ENCODE measurements at regions not wholly inside any gene's neighbourhood (a gene's known extent, or its start where the extent isn't known, plus 50 kb on each side); places are given as distances from the start of the nearest gene placed in this dataset.

DNA sequence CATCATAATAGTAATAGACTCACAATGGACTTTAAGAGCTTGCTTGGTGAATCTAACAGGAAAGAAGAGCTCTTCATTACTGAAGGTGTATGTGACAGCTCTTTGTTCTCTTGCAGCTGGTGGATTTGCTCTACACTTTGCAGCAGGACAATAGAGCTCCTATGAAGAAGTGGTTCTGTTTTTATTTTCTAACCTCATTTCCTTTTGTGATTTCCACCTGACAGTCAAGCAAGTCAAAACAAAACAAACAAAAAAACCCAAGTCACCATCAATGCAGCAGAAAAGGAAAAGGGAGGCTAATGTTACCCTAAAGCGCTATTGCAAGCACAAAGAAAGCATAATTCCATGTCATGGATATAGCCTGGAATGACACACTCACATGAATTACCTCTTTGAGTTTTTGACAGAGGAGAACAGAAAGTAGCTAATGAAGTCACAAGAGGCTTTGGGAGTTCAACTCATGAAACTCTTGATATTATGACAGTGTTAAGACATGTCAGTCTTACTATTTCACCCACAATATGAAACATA is 1188.1 kb downstream of the EPHA7 start (continued):
- TF ChIP-seq ZNF217 (IDR thresholded peaks at IDR 0.05) = peak; percentile 85; the same call in 1 of the 2 replicates
- TF ChIP-seq TAF1 (IDR thresholded peaks at IDR 0.05; ENCODE audit: borderline replicate concordance, low read depth, low read length) = no peak
- peak in 1 of 2 experiments; percentile 90; a peak in 1 of 4 replicates for TF ChIP-seq ETV6 (conservative IDR thresholded peaks at IDR 0.05 in 1 of 2, IDR thresholded peaks at IDR 0.05 in 1 of 2; ENCODE audit: borderline replicate concordance in 1 of 2, low read depth in 1 of 2)
- TF ChIP-seq, protein P1, sequence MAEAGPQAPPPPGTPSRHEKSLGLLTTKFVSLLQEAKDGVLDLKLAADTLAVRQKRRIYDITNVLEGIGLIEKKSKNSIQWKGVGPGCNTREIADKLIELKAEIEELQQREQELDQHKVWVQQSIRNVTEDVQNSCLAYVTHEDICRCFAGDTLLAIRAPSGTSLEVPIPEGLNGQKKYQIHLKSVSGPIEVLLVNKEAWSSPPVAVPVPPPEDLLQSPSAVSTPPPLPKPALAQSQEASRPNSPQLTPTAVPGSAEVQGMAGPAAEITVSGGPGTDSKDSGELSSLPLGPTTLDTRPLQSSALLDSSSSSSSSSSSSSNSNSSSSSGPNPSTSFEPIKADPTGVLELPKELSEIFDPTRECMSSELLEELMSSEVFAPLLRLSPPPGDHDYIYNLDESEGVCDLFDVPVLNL (IDR thresholded peaks at IDR 0.05; ENCODE audit: low read depth, low read length) = no peak
- TF ChIP-seq TBL1XR1 (IDR thresholded peaks at IDR 0.05; ENCODE audit: low read depth, low read length) = no peak
- TF ChIP-seq BMI1 (IDR thresholded peaks at IDR 0.05; ENCODE audit: borderline replicate concordance) = peak; percentile 86
- no peak for TF ChIP-seq HCFC1 (IDR thresholded peaks at IDR 0.05; ENCODE audit: low read length)
- no peak for TF ChIP-seq CBX5 (IDR thresholded peaks at IDR 0.05; ENCODE audit: low read depth)
- TF ChIP-seq, protein P2, sequence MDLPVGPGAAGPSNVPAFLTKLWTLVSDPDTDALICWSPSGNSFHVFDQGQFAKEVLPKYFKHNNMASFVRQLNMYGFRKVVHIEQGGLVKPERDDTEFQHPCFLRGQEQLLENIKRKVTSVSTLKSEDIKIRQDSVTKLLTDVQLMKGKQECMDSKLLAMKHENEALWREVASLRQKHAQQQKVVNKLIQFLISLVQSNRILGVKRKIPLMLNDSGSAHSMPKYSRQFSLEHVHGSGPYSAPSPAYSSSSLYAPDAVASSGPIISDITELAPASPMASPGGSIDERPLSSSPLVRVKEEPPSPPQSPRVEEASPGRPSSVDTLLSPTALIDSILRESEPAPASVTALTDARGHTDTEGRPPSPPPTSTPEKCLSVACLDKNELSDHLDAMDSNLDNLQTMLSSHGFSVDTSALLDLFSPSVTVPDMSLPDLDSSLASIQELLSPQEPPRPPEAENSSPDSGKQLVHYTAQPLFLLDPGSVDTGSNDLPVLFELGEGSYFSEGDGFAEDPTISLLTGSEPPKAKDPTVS (IDR thresholded peaks at IDR 0.05; ENCODE audit: low read depth, low read length) = no peak
- TF ChIP-seq, protein P3, sequence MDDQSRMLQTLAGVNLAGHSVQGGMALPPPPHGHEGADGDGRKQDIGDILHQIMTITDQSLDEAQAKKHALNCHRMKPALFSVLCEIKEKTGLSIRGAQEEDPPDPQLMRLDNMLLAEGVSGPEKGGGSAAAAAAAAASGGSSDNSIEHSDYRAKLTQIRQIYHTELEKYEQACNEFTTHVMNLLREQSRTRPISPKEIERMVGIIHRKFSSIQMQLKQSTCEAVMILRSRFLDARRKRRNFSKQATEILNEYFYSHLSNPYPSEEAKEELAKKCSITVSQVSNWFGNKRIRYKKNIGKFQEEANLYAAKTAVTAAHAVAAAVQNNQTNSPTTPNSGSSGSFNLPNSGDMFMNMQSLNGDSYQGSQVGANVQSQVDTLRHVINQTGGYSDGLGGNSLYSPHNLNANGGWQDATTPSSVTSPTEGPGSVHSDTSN (IDR thresholded peaks at IDR 0.05; ENCODE audit: insufficient replicate concordance, low read depth, low read length) = no peak
- TF ChIP-seq CHD2 (IDR thresholded peaks at IDR 0.05; ENCODE audit: borderline replicate concordance, low read depth, low read length) = 0 out of 2 replicates have a peak, but pooled peaks have one; percentile 27
- TF ChIP-seq BHLHE40 (IDR thresholded peaks at IDR 0.05; ENCODE audit: borderline replicate concordance in 1 of 2, low read depth in 2 of 2, low read length in 1 of 2) = peak in 1 of 2 experiments; percentile 13; a peak in 1 of 4 replicates
- no peak for TF ChIP-seq RCOR1 (conservative IDR thresholded peaks at IDR 0.05; ENCODE audit: low read depth, low read length)
- peak; percentile 24; the same call in 1 of the 2 replicates for TF ChIP-seq FOXM1 (IDR thresholded peaks at IDR 0.05; ENCODE audit: low read depth, low read length)
- TF ChIP-seq GABPA (IDR thresholded peaks at IDR 0.05; ENCODE audit: low read depth) = no peak
- TF ChIP-seq HDGF (IDR thresholded peaks at IDR 0.05) = no peak
- TF ChIP-seq GATAD2B (conservative IDR thresholded peaks at IDR 0.05; ENCODE audit: low read depth) = no peak
- TF ChIP-seq ATF7 (IDR thresholded peaks at IDR 0.05; ENCODE audit: low read depth) = peak; percentile 91
- TF ChIP-seq, protein P4, sequence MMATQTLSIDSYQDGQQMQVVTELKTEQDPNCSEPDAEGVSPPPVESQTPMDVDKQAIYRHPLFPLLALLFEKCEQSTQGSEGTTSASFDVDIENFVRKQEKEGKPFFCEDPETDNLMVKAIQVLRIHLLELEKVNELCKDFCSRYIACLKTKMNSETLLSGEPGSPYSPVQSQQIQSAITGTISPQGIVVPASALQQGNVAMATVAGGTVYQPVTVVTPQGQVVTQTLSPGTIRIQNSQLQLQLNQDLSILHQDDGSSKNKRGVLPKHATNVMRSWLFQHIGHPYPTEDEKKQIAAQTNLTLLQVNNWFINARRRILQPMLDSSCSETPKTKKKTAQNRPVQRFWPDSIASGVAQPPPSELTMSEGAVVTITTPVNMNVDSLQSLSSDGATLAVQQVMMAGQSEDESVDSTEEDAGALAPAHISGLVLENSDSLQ (IDR thresholded peaks at IDR 0.05) = peak; percentile 74
- no peak for TF ChIP-seq MTA3 (IDR thresholded peaks at IDR 0.05; ENCODE audit: borderline replicate concordance, low read length)
- TF ChIP-seq, protein P5, sequence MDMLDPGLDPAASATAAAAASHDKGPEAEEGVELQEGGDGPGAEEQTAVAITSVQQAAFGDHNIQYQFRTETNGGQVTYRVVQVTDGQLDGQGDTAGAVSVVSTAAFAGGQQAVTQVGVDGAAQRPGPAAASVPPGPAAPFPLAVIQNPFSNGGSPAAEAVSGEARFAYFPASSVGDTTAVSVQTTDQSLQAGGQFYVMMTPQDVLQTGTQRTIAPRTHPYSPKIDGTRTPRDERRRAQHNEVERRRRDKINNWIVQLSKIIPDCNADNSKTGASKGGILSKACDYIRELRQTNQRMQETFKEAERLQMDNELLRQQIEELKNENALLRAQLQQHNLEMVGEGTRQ (IDR thresholded peaks at IDR 0.05; ENCODE audit: borderline replicate concordance, low read depth, low read length) = no peak
- TF ChIP-seq EZH2 (IDR thresholded peaks at IDR 0.05; ENCODE audit: borderline replicate concordance, control insufficient read depth, low read depth, low read length) = no peak
- TF ChIP-seq ESRRA (IDR thresholded peaks at IDR 0.05; ENCODE audit: low read length) = no peak
- TF ChIP-seq SMAD1 (IDR thresholded peaks at IDR 0.05; ENCODE audit: low read depth, partially characterized antibody) = peak; percentile 57
- TF ChIP-seq NFIC (IDR thresholded peaks at IDR 0.05; ENCODE audit: low read depth, low read length) = peak; percentile 61; the same call in 1 of the 2 replicates
- no peak for TF ChIP-seq YY1 (IDR thresholded peaks at IDR 0.05; ENCODE audit: low read depth, low read length)

Measured in GM12878 (cell line).